PC-9 (cell line): ENCODE measurements at regions not wholly inside any gene's neighbourhood (a gene's known extent, or its start where the extent isn't known, plus 50 kb on each side); places are given as distances from the start of the nearest gene placed in this dataset.

ENCODE experiments used
- BruUV-seq: library from RNA; stranded (reverse); fragments of 400-500 nt; replicated peaks from 2 replicates; lab custom pipeline; 2021; lab: Mats Ljungman, UMichigan
- CTCF ChIA-PET: fragments of 300-600 bp; sonication (Branson Sonifier 250); formaldehyde crosslinking; loops from one replicate; lab custom pipeline; 2022; ENCODE audit warnings: antibody characterized with exemption; lab: Charles Lee
- POLR2A ChIA-PET: fragments of 300-600 bp; sonication (Branson Sonifier 250); formaldehyde crosslinking; loops from one replicate; lab custom pipeline; 2022; ENCODE audit warnings: antibody characterized with exemption; ENCODE audit not compliant: unreplicated experiment; lab: Charles Lee
- DNase-seq, 2 experiments: peaks; one replicate each; pipeline versions ENCODE4 v3.0.0 to v3.0.0-alpha.2; 2015 to 2022; ENCODE audit warnings: mixed read lengths in 1 of 2
- H2AFZ ChIP-seq: fragments of 200-600 bp; sonication (generic); 2 replicates; pipeline ENCODE4 v1.8.1; 2017; ENCODE audit warnings: antibody characterized with exemption
- H3F3A ChIP-seq: fragments of 200-600 bp; sonication (generic); 2 replicates; pipeline ENCODE4 v1.8.1; 2017; ENCODE audit warnings: antibody characterized with exemption, mild to moderate bottlenecking, low read depth; ENCODE audit not compliant: insufficient read depth
- H3K27ac ChIP-seq: fragments of 200-600 bp; sonication (generic); 2 replicates; pipeline ENCODE4 v1.6.1; 2016; ENCODE audit warnings: mixed run types
- H3K27me3 ChIP-seq: fragments of 200-600 bp; sonication (generic); 2 replicates; pipeline ENCODE4 v1.6.1; 2016; ENCODE audit warnings: low read depth, mixed run types; ENCODE audit not compliant: insufficient read depth
- H3K36me3 ChIP-seq: fragments of 200-600 bp; sonication (generic); 2 replicates; pipeline ENCODE4 v1.6.1; 2016; ENCODE audit warnings: low read depth, mixed run types
- H3K4me1 ChIP-seq: fragments of 200-600 bp; sonication (generic); replicated peaks from 2 replicates; pipeline ENCODE4 v1.6.1; 2016; ENCODE audit warnings: mixed run types; ENCODE audit not compliant: insufficient read depth
- H3K4me2 ChIP-seq: fragments of 200-600 bp; sonication (generic); 2 replicates; pipeline ENCODE4 v1.6.1; 2017; ENCODE audit warnings: mixed run types
- H3K4me3 ChIP-seq: fragments of 200-600 bp; sonication (generic); 2 replicates; pipeline ENCODE4 v1.6.1; 2016; ENCODE audit warnings: mixed run types
- H3K79me2 ChIP-seq: fragments of 200-600 bp; sonication (generic); 2 replicates; pipeline ENCODE4 v1.6.1; 2017; ENCODE audit warnings: low read depth, mixed run types
- H3K9me2 ChIP-seq: fragments of 200-600 bp; sonication (generic); 2 replicates; pipeline ENCODE4 v1.8.1; 2017; ENCODE audit warnings: mild to moderate bottlenecking; ENCODE audit not compliant: insufficient read depth
- H3K9me3 ChIP-seq: fragments of 200-600 bp; sonication (generic); 2 replicates; pipeline ENCODE4 v1.8.1; 2016; ENCODE audit warnings: low read depth; ENCODE audit not compliant: insufficient read depth
- H4K20me1 ChIP-seq: fragments of 200-600 bp; sonication (generic); 2 replicates; pipeline ENCODE4 v1.8.1; 2017; ENCODE audit not compliant: insufficient read depth
- CTCF ChIP-seq: fragments of 200-600 bp; sonication (generic); conservative IDR thresholded peaks from 2 replicates; pipeline ENCODE4 v1.6.1; 2017; ENCODE audit warnings: mixed run types, antibody characterized with exemption, mild to moderate bottlenecking, moderate library complexity
- EZH2 ChIP-seq: fragments of 200-600 bp; sonication (generic); IDR thresholded peaks from 2 replicates; pipeline ENCODE4 v1.8.0; 2017; ENCODE audit warnings: antibody characterized with exemption, low read depth
- intact Hi-C: fragments of 100-400 bp; cut with micrococcal nuclease; formaldehyde crosslinking; loops from one replicate; pipeline ENCODE4 v1.10.0; 2022; ENCODE audit not compliant: unreplicated experiment

- peak; percentile 33 to 94 for DNase-seq
- Histone ChIP-seq H3K4me1 (peaks cover 38% of the 10 kb centered on the region), H3K27me3 (no peaks in the 10 kb centered on the region), H3K27ac (peak overlapping the region; percentile 83), H3K9me2 (no peaks in the 10 kb centered on the region), H3K79me2 (no peaks in the 10 kb centered on the region), H3K4me2 (peak overlapping the region; percentile 41), H3F3A (peaks cover 26% of the 10 kb centered on the region), H3K36me3 (no peaks in the 10 kb centered on the region), H3K9me3 (0 out of 2 replicates have a peak, but pooled peaks cover 3% of the 10 kb centered on the region), H2AFZ (no peak overlapping the region), H4K20me1 (no peaks in the 10 kb centered on the region), H3K4me3 (no peak overlapping the region)
- BruUV-seq, result no TSS peak
- ChIA-PET CTCF (interaction anchor here (0.6 to 0.9 kb wide), 5 partner anchors 11 to 306 kb away, joined by 3 to 9 read pairs (median 3); no protein-coding TSS in a partner anchor), POLR2A (no interaction called here)
- intact Hi-C loops, result no loop called here
- TF ChIP-seq EZH2 (no peak), CTCF (no peak)
Observed at GRCh38 chr1:147822292-147822691, 61.9 kb upstream of the GJA5 start.

GRCh38 chr1:147824001-147824400, 63.6 kb upstream of the GJA5 start:
- H3K36me3 ChIP-seq, result no peaks in the 10 kb centered on the region

GRCh38 chr1:147824798-147825197, 64.4 kb upstream of the GJA5 start:
- Histone ChIP-seq H3K4me3 (no peak overlapping the region), H3K27me3 (no peaks in the 10 kb centered on the region), H3K4me2 (no peak overlapping the region), H3K9me2 (no peaks in the 10 kb centered on the region), H3K27ac (no peak overlapping the region), H2AFZ (no peak overlapping the region), H4K20me1 (no peaks in the 10 kb centered on the region), H3K9me3 (0 out of 2 replicates have a peak, but pooled peaks cover 3% of the 10 kb centered on the region), H3F3A (peaks cover 26% of the 10 kb centered on the region), H3K36me3 (no peaks in the 10 kb centered on the region), H3K4me1 (peaks cover 38% of the 10 kb centered on the region), H3K79me2 (no peaks in the 10 kb centered on the region)
- ChIA-PET CTCF (no interaction called here), POLR2A (no interaction called here)
- no peak for TF ChIP-seq EZH2
- TF ChIP-seq CTCF, result no peak
- DNase-seq, result no peak
- no TSS peak for BruUV-seq
- intact Hi-C loops, result no loop called here

More at GRCh38 chr1:147824001-147824400, 63.6 kb upstream of the GJA5 start:
- H2AFZ ChIP-seq, result no peak overlapping the region
- peaks cover 38% of the 10 kb centered on the region for H3K4me1 ChIP-seq
- BruUV-seq, result no TSS peak
- no peak for DNase-seq
- no peaks in the 10 kb centered on the region for H3K79me2 ChIP-seq
- CTCF ChIA-PET, result no interaction called here
- H3K4me3 ChIP-seq, result no peak overlapping the region
- POLR2A ChIA-PET, result no interaction called here
- H3K27me3 ChIP-seq, result no peaks in the 10 kb centered on the region
- no peak overlapping the region for H3K27ac ChIP-seq
- no peaks in the 10 kb centered on the region for H3K9me2 ChIP-seq
- TF ChIP-seq CTCF (no peak), EZH2 (no peak)
- peaks cover 26% of the 10 kb centered on the region for H3F3A ChIP-seq
- 0 out of 2 replicates have a peak, but pooled peaks cover 3% of the 10 kb centered on the region for H3K9me3 ChIP-seq
- no peak overlapping the region for H3K4me2 ChIP-seq
- H4K20me1 ChIP-seq, result no peaks in the 10 kb centered on the region
- intact Hi-C loops, result no loop called here
